ENCODE measurements at regions not wholly inside any gene's neighbourhood (a gene's known extent, or its start where the extent isn't known, plus 50 kb on each side); places are given as distances from the start of the nearest gene placed in this dataset.

GRCh38 chr3:182117583-182117982, 405.9 kb downstream of the SOX2 start:
- no peak for TF ChIP-seq POLR2AphosphoS5 (IDR thresholded peaks at IDR 0.05; ENCODE audit: low read depth, low read length)
- TF ChIP-seq POLR2A (IDR thresholded peaks at IDR 0.05; ENCODE audit: low read depth, low read length) = no peak

Data from GM12892 (cell line).